Osteoblast (primary cell): ENCODE measurements at regions not wholly inside any gene's neighbourhood (a gene's known extent, or its start where the extent isn't known, plus 50 kb on each side); places are given as distances from the start of the nearest gene placed in this dataset.

ENCODE experiments used
- DNase-seq: peaks from one replicate; pipeline ENCODE4 v3.0.0; 2011; ENCODE audit warnings: low spot score, mixed read lengths; ENCODE audit not compliant: insufficient read length; ENCODE audit errors: missing footprints
- H2AFZ ChIP-seq: 2 replicates; pipeline ENCODE4 v1.6.0; 2011; ENCODE audit warnings: mild to moderate bottlenecking, low read length
- H3K27ac ChIP-seq: 2 replicates; pipeline ENCODE4 v1.5.1; 2011; ENCODE audit warnings: mild to moderate bottlenecking, low read depth, low read length, moderate library complexity
- H3K27me3 ChIP-seq: 2 replicates; pipeline ENCODE4 v1.6.0; 2012; ENCODE audit warnings: mild to moderate bottlenecking, control low read depth, inconsistent platforms, low read length, moderate library complexity; ENCODE audit not compliant: insufficient read depth
- H3K36me3 ChIP-seq: 2 replicates; pipeline ENCODE4 v1.5.1; 2011; ENCODE audit warnings: mild to moderate bottlenecking, low read length, control low read depth, moderate library complexity; ENCODE audit not compliant: insufficient read depth
- H3K4me1 ChIP-seq: 2 replicates; pipeline ENCODE4 v1.5.1; 2011; ENCODE audit warnings: mild to moderate bottlenecking, low read length, control low read depth, moderate library complexity; ENCODE audit not compliant: insufficient read depth
- H3K4me2 ChIP-seq: 2 replicates; pipeline ENCODE4 v1.6.0; 2011; ENCODE audit warnings: mild to moderate bottlenecking, low read length; ENCODE audit not compliant: insufficient read depth
- H3K4me3 ChIP-seq: fragments of 200-600 bp; sonication (generic); 3 replicates; pipeline ENCODE4 v1.5.1; 2012; ENCODE audit warnings: mild to moderate bottlenecking, low read length, inconsistent platforms; ENCODE audit not compliant: insufficient read depth
- H3K79me2 ChIP-seq: 2 replicates; pipeline ENCODE4 v1.6.0; 2012; ENCODE audit warnings: mild to moderate bottlenecking, low read length, control low read depth, inconsistent platforms; ENCODE audit not compliant: insufficient read depth
- H3K9me3 ChIP-seq: 2 replicates; pipeline ENCODE4 v1.5.1; 2011; ENCODE audit warnings: low read depth, low read length, control low read depth
- H4K20me1 ChIP-seq: 2 replicates; pipeline ENCODE4 v1.6.0; 2012; ENCODE audit warnings: mild to moderate bottlenecking, low read length, control low read depth; ENCODE audit not compliant: insufficient read depth
- CTCF ChIP-seq: IDR thresholded peaks from 2 replicates; pipeline ENCODE4 v1.5.1; 2011; ENCODE audit warnings: mild to moderate bottlenecking, low read depth, low read length, moderate library complexity; ENCODE audit errors: extremely low read depth

- H3K4me3 ChIP-seq = no peak overlapping the region
- H3K79me2 ChIP-seq = no peaks in the 10 kb centered on the region
- TF ChIP-seq CTCF = no peak
- no peaks in the 10 kb centered on the region for H3K9me3 ChIP-seq
- H3K27me3 ChIP-seq = peaks cover 9% of the 10 kb centered on the region
- H3K27ac ChIP-seq = no peak overlapping the region
- DNase-seq = peak; percentile 66
- H3K36me3 ChIP-seq = no peaks in the 10 kb centered on the region
- H3K4me2 ChIP-seq = no peak overlapping the region
- H4K20me1 ChIP-seq = no peaks in the 10 kb centered on the region
- no peak overlapping the region for H2AFZ ChIP-seq
- no peaks in the 10 kb centered on the region for H3K4me1 ChIP-seq
Observed at GRCh38 chr13:99749271-99750019, 222.1 kb downstream of the ZIC5 start.

- Histone ChIP-seq H3K27me3 (peaks cover 21% of the 10 kb centered on the region), H3K4me1 (no peaks in the 10 kb centered on the region), H3K27ac (no peak overlapping the region), H3K4me3 (no peak overlapping the region), H2AFZ (no peak overlapping the region), H3K9me3 (no peaks in the 10 kb centered on the region), H3K36me3 (no peaks in the 10 kb centered on the region), H4K20me1 (no peaks in the 10 kb centered on the region), H3K79me2 (no peaks in the 10 kb centered on the region), H3K4me2 (no peak overlapping the region)
- no peak for TF ChIP-seq CTCF
- DNase-seq = no peak
Observed at GRCh38 chr13:99747403-99747710, 224.2 kb downstream of the ZIC5 start.

- H3K27me3 ChIP-seq = peaks cover 27% of the 10 kb centered on the region
- H3K4me2 ChIP-seq = no peak overlapping the region
- H4K20me1 ChIP-seq = no peaks in the 10 kb centered on the region
- no peak overlapping the region for H3K4me3 ChIP-seq
- H3K27ac ChIP-seq = no peak overlapping the region
- no peak overlapping the region for H2AFZ ChIP-seq
- no peaks in the 10 kb centered on the region for H3K79me2 ChIP-seq
- H3K9me3 ChIP-seq = no peaks in the 10 kb centered on the region
- DNase-seq = no peak
- H3K36me3 ChIP-seq = no peaks in the 10 kb centered on the region
- no peak for TF ChIP-seq CTCF
- no peaks in the 10 kb centered on the region for H3K4me1 ChIP-seq
Observed at GRCh38 chr13:99746637-99747402, 224.7 kb downstream of the ZIC5 start.

GRCh38 chr13:99743094-99743493, 228.5 kb downstream of the ZIC5 start:
- H3K9me3 ChIP-seq = no peaks in the 10 kb centered on the region
- H4K20me1 ChIP-seq = no peaks in the 10 kb centered on the region
- no peak overlapping the region for H3K4me3 ChIP-seq
- H3K36me3 ChIP-seq = no peaks in the 10 kb centered on the region
- H3K4me1 ChIP-seq = no peaks in the 10 kb centered on the region
- no peaks in the 10 kb centered on the region for H3K79me2 ChIP-seq
- DNase-seq = no peak
- H3K27ac ChIP-seq = no peak overlapping the region
- H3K27me3 ChIP-seq = peaks cover 33% of the 10 kb centered on the region
- TF ChIP-seq CTCF = no peak
- no peak overlapping the region for H3K4me2 ChIP-seq
- no peak overlapping the region for H2AFZ ChIP-seq
